Activated T-cell treated with anti-CD3 and anti-CD28 coated beads, Interleukin-2, amount 50 U/mL, for 24 hours (primary cell): ENCODE measurements at regions not wholly inside any gene's neighbourhood (a gene's known extent, or its start where the extent isn't known, plus 50 kb on each side); places are given as distances from the start of the nearest gene placed in this dataset.

ENCODE experiments used
- DNase-seq: peaks from one replicate; pipeline ENCODE4 v3.0.0-alpha.2; 2020
- H3K27ac Mint-ChIP-seq: 2 replicates; pipeline ENCODE4 v1.8.0; 2020; ENCODE audit warnings: mild to moderate bottlenecking, mixed read lengths
- H3K27me3 Mint-ChIP-seq: 2 replicates; pipeline ENCODE4 v1.8.0; 2020; ENCODE audit warnings: mixed read lengths
- H3K36me3 Mint-ChIP-seq: 2 replicates; pipeline ENCODE4 v1.8.0; 2020; ENCODE audit warnings: low read depth, mixed read lengths
- H3K4me1 Mint-ChIP-seq: 2 replicates; pipeline ENCODE4 v1.8.0; 2020; ENCODE audit warnings: low read depth, mixed read lengths
- H3K4me3 Mint-ChIP-seq: 2 replicates; pipeline ENCODE4 v1.8.0; 2020; ENCODE audit warnings: mild to moderate bottlenecking, moderate library complexity, mixed read lengths
- H3K9me3 Mint-ChIP-seq: 2 replicates; pipeline ENCODE4 v1.8.0; 2020; ENCODE audit warnings: mixed read lengths

GRCh38 chr2:180324182-180324581 is 317.1 kb upstream of the CWC22 start:
- peaks cover 5% of the 10 kb centered on the region for H3K9me3 Mint-ChIP-seq
- no peak overlapping the region for H3K27ac Mint-ChIP-seq
- no peaks in the 10 kb centered on the region for H3K27me3 Mint-ChIP-seq
- no peak for DNase-seq
- H3K36me3 Mint-ChIP-seq, result no peaks in the 10 kb centered on the region
- no peak overlapping the region for H3K4me3 Mint-ChIP-seq
- H3K4me1 Mint-ChIP-seq, result no peaks in the 10 kb centered on the region

DNA sequence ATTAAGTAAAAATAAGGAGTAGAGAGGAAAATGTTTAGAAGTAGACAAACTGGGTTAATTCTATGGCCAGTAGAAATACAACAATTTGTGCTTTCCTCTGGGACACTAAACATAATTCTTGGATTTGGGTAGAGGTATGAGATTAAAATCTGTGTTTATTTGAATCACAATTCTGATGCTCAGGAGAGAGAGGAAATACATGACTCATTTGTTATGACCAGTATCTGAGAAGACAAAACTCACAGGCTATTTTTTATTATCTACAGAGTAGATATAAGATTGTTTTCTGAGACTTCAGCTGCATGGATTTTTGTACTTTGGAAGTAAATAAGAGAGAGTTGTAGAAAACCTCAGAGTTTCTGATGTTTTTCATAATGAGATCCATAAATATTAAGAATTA is 315.7 kb upstream of the CWC22 start:
- Mint-ChIP-seq H3K4me3 (no peak overlapping the region), H3K4me1 (no peaks in the 10 kb centered on the region), H3K27me3 (no peaks in the 10 kb centered on the region), H3K9me3 (peaks cover 5% of the 10 kb centered on the region), H3K36me3 (no peaks in the 10 kb centered on the region), H3K27ac (no peak overlapping the region)
- DNase-seq, result no peak

- Mint-ChIP-seq H3K27ac (no peak overlapping the region), H3K36me3 (no peaks in the 10 kb centered on the region), H3K9me3 (peaks cover 5% of the 10 kb centered on the region), H3K4me3 (no peak overlapping the region), H3K27me3 (no peaks in the 10 kb centered on the region), H3K4me1 (no peaks in the 10 kb centered on the region)
- no peak for DNase-seq
These were observed 312.7 kb upstream of the CWC22 start for GRCh38 chr2:180319586-180320405.

- Mint-ChIP-seq H3K27me3 (no peaks in the 10 kb centered on the region), H3K4me1 (no peaks in the 10 kb centered on the region), H3K36me3 (no peaks in the 10 kb centered on the region), H3K9me3 (no peaks in the 10 kb centered on the region), H3K27ac (no peak overlapping the region), H3K4me3 (no peak overlapping the region)
- no peak for DNase-seq
These were observed 307.0 kb upstream of the CWC22 start for GRCh38 chr2:180314086-180314485.

DNA sequence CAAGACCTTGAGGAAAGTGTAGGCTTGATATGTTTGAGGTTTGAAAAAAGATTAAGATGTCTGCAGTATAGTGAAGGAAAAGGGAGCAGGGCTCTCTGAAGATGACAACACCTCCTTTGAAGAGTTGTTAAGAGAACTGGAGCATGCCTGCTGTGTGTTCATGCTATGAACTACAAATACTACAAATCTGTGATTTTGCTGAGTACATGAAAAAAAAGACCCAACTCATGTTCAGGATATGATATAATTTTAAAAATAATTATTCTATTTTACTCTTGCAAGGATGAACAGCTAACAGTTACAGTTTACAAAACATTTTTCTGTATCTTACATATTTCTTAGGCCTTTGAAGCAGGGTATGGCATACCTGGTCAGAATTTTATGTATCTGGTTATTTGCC is 305.4 kb upstream of the CWC22 start:
- DNase-seq, result no peak
- H3K9me3 Mint-ChIP-seq, result no peaks in the 10 kb centered on the region
- no peak overlapping the region for H3K4me3 Mint-ChIP-seq
- H3K27ac Mint-ChIP-seq, result no peak overlapping the region
- no peaks in the 10 kb centered on the region for H3K27me3 Mint-ChIP-seq
- H3K4me1 Mint-ChIP-seq, result no peaks in the 10 kb centered on the region
- H3K36me3 Mint-ChIP-seq, result no peaks in the 10 kb centered on the region

GRCh38 chr2:180307096-180307495 is 300.0 kb upstream of the CWC22 start:
- no peak overlapping the region for H3K4me3 Mint-ChIP-seq
- no peak for DNase-seq
- H3K36me3 Mint-ChIP-seq, result no peaks in the 10 kb centered on the region

GRCh38 chr2:180306346-180306745 is 299.2 kb upstream of the CWC22 start:
- Mint-ChIP-seq H3K4me1 (no peaks in the 10 kb centered on the region), H3K27me3 (no peaks in the 10 kb centered on the region), H3K27ac (no peak overlapping the region), H3K4me3 (no peak overlapping the region), H3K36me3 (no peaks in the 10 kb centered on the region), H3K9me3 (no peaks in the 10 kb centered on the region)
- no peak for DNase-seq

More at GRCh38 chr2:180307096-180307495, 300.0 kb upstream of the CWC22 start:
- H3K9me3 Mint-ChIP-seq, result no peaks in the 10 kb centered on the region
- H3K4me1 Mint-ChIP-seq, result no peaks in the 10 kb centered on the region
- H3K27me3 Mint-ChIP-seq, result no peaks in the 10 kb centered on the region
- no peak overlapping the region for H3K27ac Mint-ChIP-seq

DNA sequence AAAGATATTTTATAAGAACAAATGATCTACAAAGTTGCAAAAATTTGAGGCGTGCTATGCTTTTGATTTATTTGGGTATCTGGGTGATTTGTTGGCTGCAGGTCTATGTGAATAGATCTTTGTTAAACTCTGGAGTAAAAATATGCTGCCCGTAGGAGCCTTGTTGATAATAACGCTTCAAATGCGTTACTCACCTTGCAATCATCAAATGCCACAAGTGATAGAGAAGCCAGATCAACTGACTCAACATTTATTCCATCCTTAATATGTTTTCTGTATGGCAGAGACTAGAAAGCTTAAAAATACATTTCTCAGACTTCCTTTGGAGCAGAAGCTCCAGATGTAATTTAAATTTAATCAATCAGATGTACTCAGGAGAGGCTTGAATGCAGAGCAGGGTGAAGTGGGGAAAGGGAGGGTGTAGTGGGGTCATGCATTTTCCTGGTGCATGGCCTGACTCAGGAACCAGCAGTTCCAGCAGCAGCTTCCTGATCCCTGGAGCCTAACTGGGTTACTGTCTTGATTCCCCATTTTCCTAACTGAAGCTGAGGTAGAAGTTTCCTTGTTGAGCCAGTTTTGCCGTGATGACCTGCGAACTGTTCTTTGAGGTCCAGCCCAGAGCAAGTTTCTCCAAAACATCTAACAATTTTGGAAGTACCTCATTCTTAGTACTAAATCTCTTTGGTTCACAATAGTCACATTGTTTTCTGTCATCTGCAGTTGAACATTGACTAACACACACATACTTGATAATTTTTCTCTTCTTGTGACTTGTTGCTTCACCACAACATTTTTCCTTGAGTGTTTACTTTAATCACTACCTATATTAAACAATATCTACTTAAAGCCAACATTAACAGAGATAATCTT is 284.7 kb upstream of the CWC22 start:
- no peak overlapping the region for H3K27ac Mint-ChIP-seq
- no peaks in the 10 kb centered on the region for H3K36me3 Mint-ChIP-seq
- peaks cover 4% of the 10 kb centered on the region for H3K9me3 Mint-ChIP-seq
- no peaks in the 10 kb centered on the region for H3K4me1 Mint-ChIP-seq
- H3K27me3 Mint-ChIP-seq, result no peaks in the 10 kb centered on the region
- no peak overlapping the region for H3K4me3 Mint-ChIP-seq
- no peak for DNase-seq

DNA sequence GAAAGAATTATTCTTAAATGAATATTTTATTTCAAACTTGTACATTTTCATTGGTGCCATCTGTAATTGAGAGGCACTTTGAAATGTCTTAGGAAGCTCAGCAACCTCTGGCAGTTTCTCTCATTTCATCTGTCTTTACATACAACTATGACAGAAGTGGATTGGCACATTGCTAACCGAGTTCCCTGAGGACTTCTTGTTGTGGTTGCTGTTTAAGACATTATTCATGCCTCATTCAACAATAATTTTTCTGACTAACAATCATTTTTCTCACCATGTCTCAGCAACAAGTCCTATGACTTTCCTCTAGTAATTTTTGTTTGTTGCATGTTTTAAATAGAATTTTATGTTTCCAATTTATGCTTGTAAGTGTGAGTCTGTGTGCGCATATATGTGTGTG is 284.0 kb upstream of the CWC22 start:
- no peak for DNase-seq
- peaks cover 4% of the 10 kb centered on the region for H3K9me3 Mint-ChIP-seq
- no peaks in the 10 kb centered on the region for H3K36me3 Mint-ChIP-seq
- no peaks in the 10 kb centered on the region for H3K4me1 Mint-ChIP-seq
- H3K4me3 Mint-ChIP-seq, result no peak overlapping the region
- no peaks in the 10 kb centered on the region for H3K27me3 Mint-ChIP-seq
- H3K27ac Mint-ChIP-seq, result no peak overlapping the region

DNA sequence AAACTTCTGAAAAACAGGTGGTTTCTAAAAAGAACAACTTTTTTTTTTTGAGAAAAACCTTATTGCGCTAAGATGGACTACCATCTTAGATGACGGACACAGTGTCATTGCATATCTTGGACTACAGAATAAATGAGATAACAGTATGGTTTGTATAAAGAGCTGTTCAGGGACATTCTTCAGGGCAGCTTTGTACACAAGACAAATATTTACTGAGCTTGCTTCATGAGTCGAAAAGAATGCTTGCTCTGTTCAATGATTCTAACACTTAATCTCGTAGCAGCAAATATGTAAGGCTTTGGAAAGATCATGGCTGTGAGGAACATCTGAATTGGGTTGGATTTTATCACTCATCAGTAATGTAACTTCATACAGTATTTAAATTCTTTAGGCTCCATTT is 282.5 kb upstream of the CWC22 start:
- Mint-ChIP-seq H3K27ac (no peak overlapping the region), H3K36me3 (no peaks in the 10 kb centered on the region), H3K9me3 (peaks cover 4% of the 10 kb centered on the region), H3K4me3 (no peak overlapping the region), H3K4me1 (no peaks in the 10 kb centered on the region), H3K27me3 (no peaks in the 10 kb centered on the region)
- DNase-seq, result no peak

- Mint-ChIP-seq H3K4me1 (no peaks in the 10 kb centered on the region), H3K27ac (no peak overlapping the region), H3K27me3 (no peaks in the 10 kb centered on the region), H3K4me3 (no peak overlapping the region), H3K9me3 (peaks cover 5% of the 10 kb centered on the region), H3K36me3 (no peaks in the 10 kb centered on the region)
- no peak for DNase-seq
These were observed 272.5 kb upstream of the CWC22 start for GRCh38 chr2:180279581-180279980.

GRCh38 chr2:180276733-180277132 is 269.6 kb upstream of the CWC22 start:
- Mint-ChIP-seq H3K36me3 (no peaks in the 10 kb centered on the region), H3K4me1 (no peaks in the 10 kb centered on the region), H3K4me3 (no peak overlapping the region), H3K9me3 (peaks cover 7% of the 10 kb centered on the region), H3K27me3 (no peaks in the 10 kb centered on the region), H3K27ac (no peak overlapping the region)
- no peak for DNase-seq

DNA sequence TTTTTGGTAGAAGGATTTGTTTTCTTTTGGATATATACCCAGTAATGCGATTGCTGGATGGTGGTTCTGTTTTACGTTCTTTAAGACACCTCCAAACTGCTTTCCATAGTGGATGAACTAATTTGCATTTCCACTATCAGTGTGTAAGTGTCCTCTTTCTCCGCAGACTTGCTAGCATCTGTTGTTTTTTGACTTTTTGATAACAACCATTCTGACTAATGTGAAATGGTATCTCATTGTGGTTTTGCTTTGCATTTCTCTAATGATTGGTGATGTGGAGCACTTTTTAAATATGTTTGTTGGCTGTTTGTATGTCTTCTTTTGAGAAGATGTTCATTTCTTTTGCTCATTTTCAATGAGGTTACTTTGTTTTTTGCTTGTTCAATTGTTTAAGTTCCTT is 260.9 kb upstream of the CWC22 start:
- no peaks in the 10 kb centered on the region for H3K36me3 Mint-ChIP-seq
- no peaks in the 10 kb centered on the region for H3K4me1 Mint-ChIP-seq
- no peaks in the 10 kb centered on the region for H3K27me3 Mint-ChIP-seq
- DNase-seq, result no peak
- H3K27ac Mint-ChIP-seq, result no peak overlapping the region
- no peak overlapping the region for H3K4me3 Mint-ChIP-seq
- H3K9me3 Mint-ChIP-seq, result peaks cover 5% of the 10 kb centered on the region

- Mint-ChIP-seq H3K27ac (no peak overlapping the region), H3K27me3 (no peaks in the 10 kb centered on the region), H3K9me3 (no peaks in the 10 kb centered on the region), H3K4me1 (no peaks in the 10 kb centered on the region), H3K4me3 (no peak overlapping the region), H3K36me3 (no peaks in the 10 kb centered on the region)
- no peak for DNase-seq
These were observed 254.9 kb upstream of the CWC22 start for GRCh38 chr2:180261976-180262375.

- H3K27ac Mint-ChIP-seq, result no peak overlapping the region
- no peak for DNase-seq
- no peaks in the 10 kb centered on the region for H3K4me1 Mint-ChIP-seq
- no peaks in the 10 kb centered on the region for H3K9me3 Mint-ChIP-seq
- no peaks in the 10 kb centered on the region for H3K27me3 Mint-ChIP-seq
- H3K36me3 Mint-ChIP-seq, result no peaks in the 10 kb centered on the region
- no peak overlapping the region for H3K4me3 Mint-ChIP-seq
These were observed 251.5 kb upstream of the CWC22 start for GRCh38 chr2:180258579-180258978.
